C4-2B (cell line): ENCODE measurements at regions not wholly inside any gene's neighbourhood (a gene's known extent, or its start where the extent isn't known, plus 50 kb on each side); places are given as distances from the start of the nearest gene placed in this dataset.

Experiments used
- ZFX ChIP-seq: fragments of 450-650 bp; IDR thresholded peaks from 2 replicates; pipeline ENCODE4 v1.6.1; 2017
- TF ChIP-seq, protein P1 (sequence below): fragments of 450-650 bp; conservative IDR thresholded peaks from 2 replicates; pipeline ENCODE4 v1.5.1; 2017; ENCODE audit warnings: mild to moderate bottlenecking

- TF ChIP-seq, protein P1, sequence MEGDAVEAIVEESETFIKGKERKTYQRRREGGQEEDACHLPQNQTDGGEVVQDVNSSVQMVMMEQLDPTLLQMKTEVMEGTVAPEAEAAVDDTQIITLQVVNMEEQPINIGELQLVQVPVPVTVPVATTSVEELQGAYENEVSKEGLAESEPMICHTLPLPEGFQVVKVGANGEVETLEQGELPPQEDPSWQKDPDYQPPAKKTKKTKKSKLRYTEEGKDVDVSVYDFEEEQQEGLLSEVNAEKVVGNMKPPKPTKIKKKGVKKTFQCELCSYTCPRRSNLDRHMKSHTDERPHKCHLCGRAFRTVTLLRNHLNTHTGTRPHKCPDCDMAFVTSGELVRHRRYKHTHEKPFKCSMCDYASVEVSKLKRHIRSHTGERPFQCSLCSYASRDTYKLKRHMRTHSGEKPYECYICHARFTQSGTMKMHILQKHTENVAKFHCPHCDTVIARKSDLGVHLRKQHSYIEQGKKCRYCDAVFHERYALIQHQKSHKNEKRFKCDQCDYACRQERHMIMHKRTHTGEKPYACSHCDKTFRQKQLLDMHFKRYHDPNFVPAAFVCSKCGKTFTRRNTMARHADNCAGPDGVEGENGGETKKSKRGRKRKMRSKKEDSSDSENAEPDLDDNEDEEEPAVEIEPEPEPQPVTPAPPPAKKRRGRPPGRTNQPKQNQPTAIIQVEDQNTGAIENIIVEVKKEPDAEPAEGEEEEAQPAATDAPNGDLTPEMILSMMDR, result no peak
- no peak for TF ChIP-seq ZFX
Measured at GRCh38 chr6:84317463-84317862, 90.0 kb upstream of the CEP162 start.
